GOT3 (cell line): ENCODE measurements at regions not wholly inside any gene's neighbourhood (a gene's known extent, or its start where the extent isn't known, plus 50 kb on each side); places are given as distances from the start of the nearest gene placed in this dataset.

Experiments
- DNase-seq: peaks from one replicate; lab custom pipeline; 2025; ENCODE audit warnings: mixed read lengths; lab: John Stamatoyannopoulos, UW

GRCh38 chr1:172801771-172802322 lies 142.9 kb downstream of the FASLG start:
- no peak for DNase-seq

- DNase-seq = no peak
Observed at GRCh38 chr1:172809750-172810149, 150.8 kb downstream of the FASLG start.

GRCh38 chr1:172810480-172811175 lies 151.7 kb downstream of the FASLG start:
- DNase-seq = no peak

- no peak for DNase-seq
Observed at GRCh38 chr1:172811694-172812093, 152.8 kb downstream of the FASLG start.

GRCh38 chr1:172812118-172812517 lies 153.2 kb downstream of the FASLG start:
- DNase-seq = no peak

GRCh38 chr1:172813330-172813729 lies 154.4 kb downstream of the FASLG start:
- DNase-seq = no peak

- DNase-seq = no peak
Observed at GRCh38 chr1:172814428-172814827, 155.5 kb downstream of the FASLG start.

- DNase-seq = no peak
Observed at GRCh38 chr1:172815740-172816139, 156.8 kb downstream of the FASLG start.

GRCh38 chr1:172818841-172819527 lies 160.1 kb downstream of the FASLG start:
- no peak for DNase-seq

- no peak for DNase-seq
Observed at GRCh38 chr1:172820475-172821158, 161.7 kb downstream of the FASLG start.

GRCh38 chr1:172821609-172822274 lies 162.8 kb downstream of the FASLG start:
- peak; percentile 74 for DNase-seq

- no peak for DNase-seq
Observed at GRCh38 chr1:172822886-172823285, 164.0 kb downstream of the FASLG start.

- DNase-seq = no peak
Observed at GRCh38 chr1:172823534-172823933, 164.6 kb downstream of the FASLG start.

GRCh38 chr1:172824209-172824608 lies 165.3 kb downstream of the FASLG start:
- DNase-seq = no peak

- peak; percentile 73 for DNase-seq
Observed at GRCh38 chr1:172826096-172826741, 167.3 kb downstream of the FASLG start.

- DNase-seq = no peak
Observed at GRCh38 chr1:172827301-172827700, 168.4 kb downstream of the FASLG start.

GRCh38 chr1:172827841-172828240 lies 168.9 kb downstream of the FASLG start:
- DNase-seq = no peak

- no peak for DNase-seq
Observed at GRCh38 chr1:172832006-172832725, 173.3 kb downstream of the FASLG start.

- no peak for DNase-seq
Observed at GRCh38 chr1:172833954-172834353, 175.1 kb downstream of the FASLG start.

- no peak for DNase-seq
Observed at GRCh38 chr1:172834609-172835008, 175.7 kb downstream of the FASLG start.

GRCh38 chr1:172835834-172836233 lies 176.9 kb downstream of the FASLG start:
- DNase-seq = no peak
